K562 (cell line): ENCODE measurements at regions not wholly inside any gene's neighbourhood (a gene's known extent, or its start where the extent isn't known, plus 50 kb on each side); places are given as distances from the start of the nearest gene placed in this dataset.

ENCODE experiments used
- ATAC-seq: fragments of 200-7000 bp; cut with Tn5 transposase; 3 replicates; pipeline ENCODE4 v1.9.1; 2020; ENCODE audit warnings: moderate library complexity
- BruUV-seq: library from RNA; stranded (reverse); fragments of 400-500 nt; replicated peaks from 2 replicates; lab custom pipeline; 2021; lab: Mats Ljungman, UMichigan
- CTCF ChIA-PET: fragments of 300-600 bp; formaldehyde crosslinking; extraction: SDS; loops from one replicate; lab custom pipeline; 2021; ENCODE audit warnings: low intra/inter-chr PET ratio; lab: Yijun Ruan, JAX
- POLR2A ChIA-PET: fragments of 300-600, 350-650 bp; sonication (Branson Sonifier 250); formaldehyde crosslinking; extraction: SDS; loops from one replicate; lab custom pipeline; 2021; ENCODE audit warnings: antibody characterized with exemption, inconsistent platforms; lab: Yijun Ruan, JAX
- DNase-seq, 4 experiments: peaks; one replicate each; pipeline versions ENCODE4 v3.0.0 to v3.0.0-alpha.2; 2011 to 2018; ENCODE audit warnings: low spot score in 3 of 4, mixed read lengths in 3 of 4; ENCODE audit errors: extremely low read depth in 1 of 4
- FAIRE-seq: peaks from 2 replicates; lab custom pipeline; 2011; peaks lifted over from hg19 to GRCh38; lab: Jason Lieb, UNC
- H2AFZ ChIP-seq: 2 replicates; pipeline ENCODE4 v1.6.0; 2011; ENCODE audit warnings: low read depth, low read length, control low read depth, inconsistent platforms
- H3K27ac ChIP-seq: fragments of 200-600 bp; 3 replicates; pipeline ENCODE4 v1.8.0; 2011; ENCODE audit warnings: low read depth, mild to moderate bottlenecking, control low read depth, inconsistent platforms, low read length, moderate library complexity, mixed read lengths; ENCODE audit errors: extremely low read depth
- H3K27me3 ChIP-seq, 2 experiments: fragments of 300-600 bp in 1 of 2; 2 replicates in 1 of 2; 3 replicates in 1 of 2; pipeline versions ENCODE4 v1.6.0 to v1.8.0; 2011; ENCODE audit warnings: inconsistent platforms in 2 of 2, low read length in 2 of 2, mild to moderate bottlenecking in 1 of 2, mixed read lengths in 1 of 2, moderate library complexity in 1 of 2; ENCODE audit not compliant: control insufficient read depth in 2 of 2, insufficient read depth in 2 of 2
- H3K36me3 ChIP-seq: fragments of 300-600 bp; 3 replicates; pipeline ENCODE4 v1.8.0; 2011; ENCODE audit warnings: mild to moderate bottlenecking, low read length, inconsistent platforms; ENCODE audit not compliant: control insufficient read depth, insufficient read depth
- H3K4me1 ChIP-seq, 2 experiments: fragments of 200-600 bp in 1 of 2; replicated peaks in 1 of 2; 2 replicates in 1 of 2; 3 replicates in 1 of 2; pipeline versions ENCODE4 v1.5.1 to v1.8.0; 2011; ENCODE audit warnings: inconsistent platforms in 2 of 2, low read length in 2 of 2, mild to moderate bottlenecking in 1 of 2, mixed read lengths in 1 of 2, moderate library complexity in 1 of 2; ENCODE audit not compliant: control insufficient read depth in 2 of 2, insufficient read depth in 2 of 2
- H3K4me2 ChIP-seq: 2 replicates; pipeline ENCODE4 v1.6.1; 2011; ENCODE audit warnings: low read length, control low read depth, inconsistent platforms, mixed read lengths; ENCODE audit not compliant: insufficient read depth
- H3K4me3 ChIP-seq: fragments of 200-600 bp; sonication (generic), shearing (Covaris generic); 2 replicates; pipeline ENCODE4 v1.5.1; 2016; ENCODE audit warnings: control low read depth, inconsistent platforms
- H3K79me2 ChIP-seq: fragments of 200-600 bp; 3 replicates; pipeline ENCODE4 v1.8.0; 2011; ENCODE audit warnings: low read length, inconsistent platforms; ENCODE audit not compliant: control insufficient read depth, insufficient read depth
- H3K9ac ChIP-seq, 2 experiments: 2 replicates each; pipeline versions ENCODE4 v1.6.0 to v1.6.1; 2011; ENCODE audit warnings: low read depth in 2 of 2, low read length in 2 of 2, control low read depth in 1 of 2, inconsistent platforms in 1 of 2, mild to moderate bottlenecking in 1 of 2, mixed read lengths in 1 of 2; ENCODE audit not compliant: insufficient read depth in 1 of 2
- H3K9me1 ChIP-seq: one replicate; pipeline ENCODE4 v1.6.0; 2011; ENCODE audit warnings: inconsistent platforms, mild to moderate bottlenecking, low read length, moderate library complexity; ENCODE audit not compliant: control insufficient read depth, insufficient read depth
- H3K9me3 ChIP-seq: replicated peaks from 2 replicates; pipeline ENCODE4 v1.5.1; 2011; ENCODE audit warnings: low read depth, low read length, inconsistent platforms; ENCODE audit not compliant: control insufficient read depth, insufficient read depth
- H4K20me1 ChIP-seq: replicated peaks from 2 replicates; pipeline ENCODE4 v1.6.1; 2011; ENCODE audit warnings: low read length, inconsistent platforms, mixed read lengths; ENCODE audit not compliant: control insufficient read depth, insufficient read depth
- CCNT2 ChIP-seq: IDR thresholded peaks from 2 replicates; pipeline ENCODE4 v1.6.1; 2011; ENCODE audit warnings: borderline replicate concordance, low read depth, mild to moderate bottlenecking, moderate library complexity, mixed read lengths, low read length; ENCODE audit not compliant: insufficient read length; ENCODE audit errors: extremely low read depth
- E2F1 ChIP-seq: sonication (generic); formaldehyde crosslinking; IDR thresholded peaks from 2 replicates; pipeline ENCODE4 v1.8.1; 2023; ENCODE audit warnings: mild to moderate bottlenecking, missing genetic modification reagents, moderate library complexity
- FOXA3 ChIP-seq, 2 experiments: fragments of 450-650 bp in 1 of 2; sonication (generic) in 1 of 2; formaldehyde crosslinking; IDR thresholded peaks in 1 of 2; conservative IDR thresholded peaks in 1 of 2; 2 replicates each; pipeline versions ENCODE4 v1.4.0 to v1.8.0; 2020 to 2022; ENCODE audit warnings: mild to moderate bottlenecking in 2 of 2, missing genetic modification reagents in 1 of 2
- FOXK2 ChIP-seq, 2 experiments: fragments of 450-650 bp; IDR thresholded peaks in 1 of 2; conservative IDR thresholded peaks in 1 of 2; 2 replicates each; pipeline ENCODE4 v1.6.1; 2016; ENCODE audit warnings: low read depth in 2 of 2, mild to moderate bottlenecking in 1 of 2
- MLLT1 ChIP-seq, 2 experiments: fragments of 450-650 bp; IDR thresholded peaks; 2 replicates each; pipeline ENCODE4 v1.6.1; 2016
- RBM22 ChIP-seq: fragments of 200-400 bp; formaldehyde crosslinking; IDR thresholded peaks from 2 replicates; pipeline ENCODE4 v1.6.1; 2018; ENCODE audit warnings: low read length, low read depth; ENCODE audit not compliant: poor library complexity, severe bottlenecking
- SNAPC5 ChIP-seq: fragments of 250-450 bp; sonication (Bioruptor Pico); IDR thresholded peaks from 2 replicates; pipeline ENCODE4 v1.8.0; 2021; ENCODE audit warnings: moderate library complexity, mild to moderate bottlenecking, inconsistent platforms
- TAF9B ChIP-seq: fragments of 450-650 bp; IDR thresholded peaks from 2 replicates; pipeline ENCODE4 v1.6.1; 2018; ENCODE audit warnings: mild to moderate bottlenecking; ENCODE audit not compliant: partially characterized antibody
- ZBTB2 ChIP-seq: fragments of 450-650 bp; IDR thresholded peaks from 2 replicates; pipeline ENCODE4 v1.6.1; 2016; ENCODE audit warnings: antibody characterized with exemption
- ZC3H11A ChIP-seq: IDR thresholded peaks from 2 replicates; pipeline ENCODE4 v1.6.1; 2012; ENCODE audit warnings: low read depth, low read length, improper control_type of control experiment
- WGBS: fragments of 100-300 bp; shearing (Covaris generic); methylation state at CpG from one replicate; pipeline ENCODE4 v1.1.6; 2016; ENCODE audit warnings: low coverage, mixed read lengths; ENCODE audit not compliant: insufficient coverage; ENCODE audit errors: missing lambda C conversion rate; 5-methylcytosine and 5-hydroxymethylcytosine counted together
- in situ Hi-C: fragments of 300-500 bp; cut with MboI; formaldehyde crosslinking; loops from 4 replicates; pipeline ENCODE4 v1.15.0; 2018; ENCODE audit warnings: inconsistent platforms, mixed read lengths
- intact Hi-C: fragments of 100-400 bp; cut with micrococcal nuclease; formaldehyde crosslinking; loops from 2 replicates; pipeline ENCODE4 v1.14.2; 2022

- TF ChIP-seq SNAPC5 (no peak), E2F1 (CRISPR knock-in tag) (no peak), ZC3H11A (no peak), RBM22 (no peak), CCNT2 (no peak), FOXK2 (conservative IDR thresholded peaks at IDR 0.05 in 1 of 2, IDR thresholded peaks at IDR 0.05 in 1 of 2; ENCODE audit: low read depth in 2 of 2) (no peak)
These were observed 995.7 kb downstream of the FLRT2 start (continued) for GRCh38 chr14:86525673-86526072.

- no peaks in the 10 kb centered on the region for H4K20me1 ChIP-seq
- no TSS peak for BruUV-seq
- H3K9me1 ChIP-seq: no peaks in the 10 kb centered on the region
- no peak overlapping the region for H3K27ac ChIP-seq
- in situ Hi-C loops (no loop called here), intact Hi-C loops (no loop called here)
- no peaks in the 10 kb centered on the region for H3K9me3 ChIP-seq
- ChIA-PET CTCF (no interaction called here), POLR2A (no interaction called here)
- H3K79me2 ChIP-seq: no peaks in the 10 kb centered on the region
- no peak overlapping the region for H3K4me2 ChIP-seq
- no peak overlapping the region for H3K9ac ChIP-seq
- no peaks in the 10 kb centered on the region for H3K27me3 ChIP-seq
- no peaks in the 10 kb centered on the region for H3K36me3 ChIP-seq
- 0% methylated on average over 1 of the region's 1 CpG for WGBS
- DNase-seq: no peak
- no peak for ATAC-seq
- H2AFZ ChIP-seq: no peak overlapping the region
- no peaks in the 10 kb centered on the region for H3K4me1 ChIP-seq
- no peak for FAIRE-seq
- no peak overlapping the region for H3K4me3 ChIP-seq
- TF ChIP-seq FOXA3 (CRISPR knock-in tag; conservative IDR thresholded peaks at IDR 0.05 in 1 of 2, IDR thresholded peaks at IDR 0.05 in 1 of 2): no peak
- TF ChIP-seq TAF9B: no peak
- TF ChIP-seq MLLT1 (IDR thresholded peaks at IDR 0.05): no peak
- no peak for TF ChIP-seq ZBTB2
These were observed 991.9 kb downstream of the FLRT2 start for GRCh38 chr14:86521843-86522242.
